Effector memory CD4-positive, alpha-beta T cell (primary cell): ENCODE measurements at regions not wholly inside any gene's neighbourhood (a gene's known extent, or its start where the extent isn't known, plus 50 kb on each side); places are given as distances from the start of the nearest gene placed in this dataset.

ENCODE experiments used
- DNase-seq, 3 donors: peaks; one replicate each; pipeline ENCODE4 v3.0.0-alpha.2; 2020
- H3K27ac ChIP-seq: 2 replicates; pipeline ENCODE4 v1.7.0; 2013; ENCODE audit warnings: mild to moderate bottlenecking, low read length, moderate library complexity; ENCODE audit not compliant: insufficient read depth, poor library complexity, severe bottlenecking
- H3K27me3 ChIP-seq: replicated peaks from 2 replicates; pipeline ENCODE4 v1.7.0; 2013; ENCODE audit warnings: mild to moderate bottlenecking, low read length; ENCODE audit not compliant: insufficient read depth, control insufficient read depth, poor library complexity, severe bottlenecking
- H3K36me3 ChIP-seq: 2 replicates; pipeline ENCODE4 v1.7.0; 2013; ENCODE audit warnings: mild to moderate bottlenecking, low read length, moderate library complexity; ENCODE audit not compliant: control insufficient read depth, insufficient read depth
- H3K4me1 ChIP-seq: 2 replicates; pipeline ENCODE4 v1.7.0; 2013; ENCODE audit warnings: low read length, mild to moderate bottlenecking; ENCODE audit not compliant: control insufficient read depth, insufficient read depth, poor library complexity, severe bottlenecking
- H3K4me3 ChIP-seq: 2 replicates; pipeline ENCODE4 v1.7.0; 2013; ENCODE audit warnings: low read length, low read depth, mild to moderate bottlenecking; ENCODE audit not compliant: insufficient read depth, poor library complexity, severe bottlenecking
- H3K9me3 ChIP-seq: 2 replicates; pipeline ENCODE4 v1.7.0; 2013; ENCODE audit warnings: mild to moderate bottlenecking, low read length, moderate library complexity; ENCODE audit not compliant: control insufficient read depth

- Histone ChIP-seq H3K4me1 (no peaks in the 10 kb centered on the region), H3K4me3 (no peak overlapping the region), H3K27ac (no peak overlapping the region), H3K27me3 (no peaks in the 10 kb centered on the region), H3K36me3 (no peaks in the 10 kb centered on the region), H3K9me3 (no peaks in the 10 kb centered on the region)
- no peak for DNase-seq
These were observed 259.2 kb downstream of the SH3BP4 start for GRCh38 chr2:235211056-235211455.

- Histone ChIP-seq H3K27ac (no peak overlapping the region), H3K27me3 (no peaks in the 10 kb centered on the region), H3K4me1 (no peaks in the 10 kb centered on the region), H3K9me3 (no peaks in the 10 kb centered on the region), H3K4me3 (no peak overlapping the region), H3K36me3 (no peaks in the 10 kb centered on the region)
- no peak for DNase-seq
These were observed 260.8 kb downstream of the SH3BP4 start for GRCh38 chr2:235212501-235213158.

- Histone ChIP-seq H3K36me3 (no peaks in the 10 kb centered on the region), H3K27ac (no peak overlapping the region), H3K9me3 (no peaks in the 10 kb centered on the region), H3K4me3 (no peak overlapping the region), H3K4me1 (no peaks in the 10 kb centered on the region), H3K27me3 (no peaks in the 10 kb centered on the region)
- DNase-seq: no peak
These were observed 263.4 kb downstream of the SH3BP4 start for GRCh38 chr2:235215248-235215647.

GRCh38 chr2:235216901-235217300, 265.1 kb downstream of the SH3BP4 start:
- Histone ChIP-seq H3K4me3 (no peak overlapping the region), H3K27ac (no peak overlapping the region), H3K27me3 (no peaks in the 10 kb centered on the region), H3K36me3 (no peaks in the 10 kb centered on the region), H3K4me1 (no peaks in the 10 kb centered on the region), H3K9me3 (no peaks in the 10 kb centered on the region)
- no peak for DNase-seq

GRCh38 chr2:235217846-235218245, 266.0 kb downstream of the SH3BP4 start:
- no peak for DNase-seq
- Histone ChIP-seq H3K27me3 (no peaks in the 10 kb centered on the region), H3K4me1 (no peaks in the 10 kb centered on the region), H3K27ac (no peak overlapping the region), H3K4me3 (no peak overlapping the region), H3K36me3 (no peaks in the 10 kb centered on the region), H3K9me3 (no peaks in the 10 kb centered on the region)

- H3K27me3 ChIP-seq: no peaks in the 10 kb centered on the region
- no peaks in the 10 kb centered on the region for H3K9me3 ChIP-seq
- no peak for DNase-seq
- H3K27ac ChIP-seq: no peak overlapping the region
- H3K4me1 ChIP-seq: no peaks in the 10 kb centered on the region
- no peaks in the 10 kb centered on the region for H3K36me3 ChIP-seq
- H3K4me3 ChIP-seq: no peak overlapping the region
These were observed 266.7 kb downstream of the SH3BP4 start for GRCh38 chr2:235218486-235218907.

GRCh38 chr2:235219048-235219447, 267.2 kb downstream of the SH3BP4 start:
- Histone ChIP-seq H3K27me3 (no peaks in the 10 kb centered on the region), H3K4me1 (no peaks in the 10 kb centered on the region), H3K4me3 (no peak overlapping the region), H3K27ac (no peak overlapping the region), H3K9me3 (no peaks in the 10 kb centered on the region), H3K36me3 (no peaks in the 10 kb centered on the region)
- DNase-seq: no peak

GRCh38 chr2:235220331-235220730, 268.5 kb downstream of the SH3BP4 start:
- H3K36me3 ChIP-seq: no peaks in the 10 kb centered on the region
- DNase-seq: no peak
- no peaks in the 10 kb centered on the region for H3K9me3 ChIP-seq
- H3K27me3 ChIP-seq: no peaks in the 10 kb centered on the region
- H3K27ac ChIP-seq: no peak overlapping the region
- H3K4me1 ChIP-seq: no peaks in the 10 kb centered on the region
- H3K4me3 ChIP-seq: no peak overlapping the region

- Histone ChIP-seq H3K36me3 (no peaks in the 10 kb centered on the region), H3K4me3 (no peak overlapping the region), H3K27ac (no peak overlapping the region), H3K9me3 (no peaks in the 10 kb centered on the region), H3K4me1 (no peaks in the 10 kb centered on the region), H3K27me3 (no peaks in the 10 kb centered on the region)
- no peak for DNase-seq
These were observed 270.8 kb upstream of the AGAP1 start for GRCh38 chr2:235223011-235223410.

- no peaks in the 10 kb centered on the region for H3K36me3 ChIP-seq
- H3K27me3 ChIP-seq: no peaks in the 10 kb centered on the region
- no peaks in the 10 kb centered on the region for H3K4me1 ChIP-seq
- H3K9me3 ChIP-seq: no peaks in the 10 kb centered on the region
- no peak for DNase-seq
- no peak overlapping the region for H3K4me3 ChIP-seq
- H3K27ac ChIP-seq: no peak overlapping the region
These were observed 269.4 kb upstream of the AGAP1 start for GRCh38 chr2:235224410-235224809.
